Endothelial cell of umbilical vein (primary cell): ENCODE measurements at regions not wholly inside any gene's neighbourhood (a gene's known extent, or its start where the extent isn't known, plus 50 kb on each side); places are given as distances from the start of the nearest gene placed in this dataset.

ENCODE experiments used
- BruUV-seq: library from RNA; stranded (reverse); fragments of 400-500 nt; replicated peaks from 2 replicates; lab custom pipeline; 2021; lab: Mats Ljungman, UMichigan
- CTCF ChIA-PET: fragments of 300-600, 350-600 bp; sonication (Branson Sonifier 250); formaldehyde crosslinking; loops from one replicate; lab custom pipeline; 2021; ENCODE audit warnings: antibody characterized with exemption, inconsistent platforms; lab: Charles Lee
- POLR2A ChIA-PET: fragments of 300-600, 350-600 bp; sonication (Branson Sonifier 250); formaldehyde crosslinking; loops from one replicate; lab custom pipeline; 2021; ENCODE audit warnings: antibody characterized with exemption, inconsistent platforms; lab: Charles Lee
- DNase-seq: peaks from one replicate; pipeline ENCODE4 v3.0.0-alpha.2; 2011; ENCODE audit warnings: low read depth, low spot score
- FAIRE-seq: peaks from 2 replicates; lab custom pipeline; 2011; peaks lifted over from hg19 to GRCh38; lab: Jason Lieb, UNC
- H2AFZ ChIP-seq: 2 replicates; pipeline ENCODE4 v1.6.0; 2012; ENCODE audit warnings: low read depth, low read length, control low read depth, inconsistent platforms
- H3K27ac ChIP-seq: 2 replicates; pipeline ENCODE4 v1.5.1; 2011; ENCODE audit warnings: low read depth, mild to moderate bottlenecking, control low read depth, low read length, moderate library complexity; ENCODE audit not compliant: insufficient read depth
- H3K27me3 ChIP-seq, 2 experiments: 2 replicates each; pipeline versions ENCODE4 v1.6.0 to v1.6.1; 2011; ENCODE audit warnings: low read length in 2 of 2, mixed read lengths in 1 of 2; ENCODE audit not compliant: control insufficient read depth in 2 of 2, insufficient read depth in 2 of 2
- H3K36me3 ChIP-seq, 2 experiments: 2 replicates in 1 of 2; 3 replicates in 1 of 2; pipeline ENCODE4 v1.5.1; 2011; ENCODE audit warnings: low read length in 2 of 2, mild to moderate bottlenecking in 1 of 2, moderate library complexity in 1 of 2; ENCODE audit not compliant: control insufficient read depth in 2 of 2, insufficient read depth in 2 of 2; ENCODE audit errors: extremely low read depth in 1 of 2
- H3K4me1 ChIP-seq: 3 replicates; pipeline ENCODE4 v1.5.1; 2011; ENCODE audit warnings: mild to moderate bottlenecking, low read length; ENCODE audit not compliant: control insufficient read depth, insufficient read depth; ENCODE audit errors: extremely low read depth
- H3K4me2 ChIP-seq: 2 replicates; pipeline ENCODE4 v1.6.1; 2011; ENCODE audit warnings: low read length, control low read depth, mixed read lengths; ENCODE audit not compliant: insufficient read depth
- H3K4me3 ChIP-seq, 3 experiments: fragments of 200-600 bp in 1 of 3; sonication (generic), shearing (Covaris generic) in 1 of 3; replicated peaks in 1 of 3; 2 replicates each; pipeline ENCODE4 v1.5.1; 2011 to 2016; ENCODE audit warnings: control low read depth in 3 of 3, low read length in 3 of 3, mild to moderate bottlenecking in 2 of 3, inconsistent platforms in 1 of 3, low read depth in 1 of 3, moderate library complexity in 1 of 3; ENCODE audit not compliant: insufficient read depth in 1 of 3
- H3K79me2 ChIP-seq: 2 replicates; pipeline ENCODE4 v1.6.0; 2012; ENCODE audit warnings: low read length, inconsistent platforms; ENCODE audit not compliant: control insufficient read depth, insufficient read depth
- H3K9ac ChIP-seq: replicated peaks from 2 replicates; pipeline ENCODE3; 2011; ENCODE audit warnings: low read length, control low read depth; ENCODE audit not compliant: insufficient read depth; ENCODE audit errors: extremely low read depth
- H3K9me1 ChIP-seq: replicated peaks from 3 replicates; pipeline ENCODE4 v1.6.0; 2011; ENCODE audit warnings: mild to moderate bottlenecking, low read length; ENCODE audit not compliant: control insufficient read depth, insufficient read depth; ENCODE audit errors: extremely low read depth
- H3K9me3 ChIP-seq: replicated peaks from 2 replicates; pipeline ENCODE4 v1.5.1; 2012; ENCODE audit warnings: low read length, inconsistent platforms; ENCODE audit not compliant: control insufficient read depth, insufficient read depth
- H4K20me1 ChIP-seq: replicated peaks from 2 replicates; pipeline ENCODE3; 2011; ENCODE audit warnings: mild to moderate bottlenecking, low read length; ENCODE audit not compliant: control insufficient read depth, insufficient read depth; ENCODE audit errors: extremely low read depth
- CTCF ChIP-seq, 2 donors: IDR thresholded peaks; 1 replicate in 1 of 2; 2 replicates in 1 of 2; pipeline ENCODE4 v1.5.1; 2011; ENCODE audit warnings: low read length in 2 of 2, mild to moderate bottlenecking in 2 of 2, moderate library complexity in 2 of 2, control low read depth in 1 of 2, inconsistent platforms in 1 of 2, low read depth in 1 of 2; ENCODE audit not compliant: insufficient read depth in 1 of 2; ENCODE audit errors: extremely low read depth in 1 of 2
- EZH2 ChIP-seq: IDR thresholded peaks from 2 replicates; pipeline ENCODE4 v1.6.1; 2012; ENCODE audit warnings: borderline replicate concordance, low read depth, mild to moderate bottlenecking, moderate library complexity, low read length, inconsistent platforms; ENCODE audit not compliant: severe bottlenecking
- FOS ChIP-seq: IDR thresholded peaks from 2 replicates; pipeline ENCODE4 v1.6.1; 2011; ENCODE audit warnings: mild to moderate bottlenecking, low read length, moderate library complexity, borderline replicate concordance; ENCODE audit not compliant: insufficient read depth
- GATA2 ChIP-seq: IDR thresholded peaks from 2 replicates; pipeline ENCODE4 v1.7.0; 2011; ENCODE audit warnings: low read depth, mild to moderate bottlenecking, moderate library complexity, mixed read lengths, low read length; ENCODE audit not compliant: insufficient read length, insufficient read depth
- JUN ChIP-seq: IDR thresholded peaks from 2 replicates; pipeline ENCODE4 v1.6.1; 2011; ENCODE audit warnings: borderline replicate concordance, low read depth; ENCODE audit not compliant: insufficient read length, insufficient read depth
- MAX ChIP-seq: IDR thresholded peaks from 2 replicates; pipeline ENCODE4 v1.6.1; 2011; ENCODE audit not compliant: insufficient read depth, insufficient read length
- MYC ChIP-seq: IDR thresholded peaks from one replicate; pipeline ENCODE4 v1.6.1; 2011; ENCODE audit warnings: mild to moderate bottlenecking, low read depth, low read length
- POLR2A ChIP-seq: IDR thresholded peaks from 2 replicates; pipeline ENCODE4 v1.6.1; 2012; ENCODE audit warnings: low read depth, mild to moderate bottlenecking, control low read depth, low read length
- POLR2AphosphoS5 ChIP-seq: IDR thresholded peaks from 2 replicates; pipeline ENCODE4 v1.6.1; 2012; ENCODE audit warnings: low read depth, mild to moderate bottlenecking, control low read depth, low read length, moderate library complexity; ENCODE audit not compliant: insufficient read depth
- dilution Hi-C: fragments of 300-500 bp; cut with MboI; formaldehyde crosslinking; loops from one replicate; pipeline ENCODE4 v1.15.0; 2019; ENCODE audit warnings: low sequenced_read_pairs; ENCODE audit not compliant: extremely low pct_ligation_motif_present
- intact Hi-C: fragments of 100-400 bp; cut with micrococcal nuclease; formaldehyde crosslinking; loops from one replicate; pipeline ENCODE4 v1.10.0; 2022

DNA sequence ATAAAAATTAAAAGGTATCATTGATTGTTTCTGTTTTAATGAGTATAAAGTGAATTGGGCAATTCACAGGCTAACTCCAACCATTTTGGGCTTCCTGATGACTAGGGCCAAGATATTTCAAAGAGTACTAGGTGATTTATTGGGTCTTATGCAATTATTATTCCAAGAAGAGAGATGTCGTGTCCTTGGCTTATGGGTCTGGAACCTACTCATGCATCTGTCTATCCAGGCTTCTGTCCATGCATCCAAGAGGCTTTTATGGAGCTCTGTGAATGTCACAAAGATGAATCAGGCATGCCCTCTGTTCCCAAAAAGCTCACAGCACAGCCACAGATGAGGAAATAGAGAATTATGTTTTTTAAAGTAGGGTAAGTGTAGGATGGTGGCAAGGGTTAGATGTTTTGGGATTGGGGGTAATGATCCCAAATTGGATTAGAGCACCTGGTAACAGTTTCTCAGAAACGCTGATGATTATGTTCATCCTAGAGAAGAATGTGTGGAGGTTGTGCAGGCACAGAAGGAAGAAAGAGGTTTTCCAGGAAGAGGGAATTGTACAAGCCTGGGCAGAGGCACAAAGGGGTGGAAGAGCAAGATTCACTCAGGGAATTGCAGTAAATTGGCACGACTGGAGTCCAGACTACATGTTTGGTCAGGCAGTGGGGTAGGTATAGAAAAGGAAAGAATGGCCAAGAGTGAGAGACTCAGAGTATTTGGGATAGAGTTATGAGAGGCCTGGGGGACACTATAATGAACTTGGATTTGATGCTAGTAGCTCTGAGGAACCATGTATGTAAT lies 83.0 kb upstream of the TNC start:
- Histone ChIP-seq H3K9me1 (no peaks in the 10 kb centered on the region), H3K4me3 (no peak overlapping the region), H3K27ac (no peak overlapping the region), H3K79me2 (no peaks in the 10 kb centered on the region), H3K4me2 (no peak overlapping the region), H3K4me1 (no peaks in the 10 kb centered on the region), H3K36me3 (no peaks in the 10 kb centered on the region), H4K20me1 (no peaks in the 10 kb centered on the region), H3K9me3 (no peaks in the 10 kb centered on the region), H3K27me3 (no peaks in the 10 kb centered on the region), H3K9ac (no peak overlapping the region), H2AFZ (no peak overlapping the region)
- TF ChIP-seq GATA2 (no peak), MYC (no peak), EZH2 (no peak), POLR2A (no peak)
- ChIA-PET CTCF (no interaction called here), POLR2A (no interaction called here)
- DNase-seq (no peak), FAIRE-seq (no peak)
- intact Hi-C loops = no loop called here
- BruUV-seq = no TSS peak
- dilution Hi-C loops = no loop called here

- no peak overlapping the region for H2AFZ ChIP-seq
- H3K4me2 ChIP-seq = no peak overlapping the region
- ChIA-PET CTCF (no interaction called here), POLR2A (no interaction called here)
- H3K9ac ChIP-seq = no peak overlapping the region
- TF ChIP-seq JUN = no peak
- no peak for TF ChIP-seq CTCF (IDR thresholded peaks at IDR 0.05; ENCODE audit: extremely low read depth in 1 of 2, insufficient read depth in 1 of 2, low read depth in 1 of 2, low read length in 2 of 2)
- TF ChIP-seq POLR2AphosphoS5 = no peak
- TF ChIP-seq MYC = no peak
- no peak for TF ChIP-seq GATA2
- no peak for TF ChIP-seq FOS
- TF ChIP-seq POLR2A = no peak
- no peak for TF ChIP-seq MAX
- no peak for TF ChIP-seq EZH2
- no peak overlapping the region for H3K27ac ChIP-seq
- H3K36me3 ChIP-seq = no peaks in the 10 kb centered on the region
- intact Hi-C loops (no loop called here), dilution Hi-C loops (no loop called here)
- no peaks in the 10 kb centered on the region for H3K4me1 ChIP-seq
- no peaks in the 10 kb centered on the region for H3K9me3 ChIP-seq
- H3K27me3 ChIP-seq = no peaks in the 10 kb centered on the region
- BruUV-seq = no TSS peak
- FAIRE-seq = no peak
- no peaks in the 10 kb centered on the region for H4K20me1 ChIP-seq
- no peak for DNase-seq
- H3K79me2 ChIP-seq = no peaks in the 10 kb centered on the region
- no peaks in the 10 kb centered on the region for H3K9me1 ChIP-seq
- H3K4me3 ChIP-seq = no peak overlapping the region
Observed at GRCh38 chr9:115202181-115202580, 84.2 kb upstream of the TNC start.
